Mucosa of gallbladder (tissue), 1 donor: ENCODE measurements at regions not wholly inside any gene's neighbourhood (a gene's known extent, or its start where the extent isn't known, plus 50 kb on each side); places are given as distances from the start of the nearest gene placed in this dataset.
"Not testable (repeated sequence)": the region's sequence is repeated elsewhere in the genome, so short reads cannot be mapped to it uniquely, and the experiment has no call there.

ENCODE experiments used
- DNase-seq: peaks from one replicate; pipeline ENCODE4 v3.0.0-alpha.2; 2020; ENCODE audit warnings: low spot score
- donor health status: DM: no; HTN: no; CAD: no.

DNA sequence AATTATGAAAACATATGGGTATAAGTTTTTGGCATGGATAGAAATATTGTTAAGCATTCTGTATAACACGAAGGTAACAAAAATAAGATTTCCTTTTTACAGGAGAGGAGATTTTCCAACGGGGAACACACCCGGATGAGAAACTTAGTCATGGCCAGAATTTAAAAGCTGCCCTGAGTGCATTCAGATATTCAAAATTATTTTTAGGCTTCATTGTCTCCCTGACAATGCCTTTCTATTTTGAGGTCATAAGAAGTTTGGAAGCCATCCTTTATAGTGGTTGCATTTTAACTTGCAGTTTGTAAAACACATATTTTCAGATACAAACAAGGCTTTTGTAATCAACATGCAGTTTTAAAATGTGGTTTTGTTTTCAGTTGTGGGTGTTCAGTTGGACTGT lies 357.5 kb upstream of the FAM47C start:
- no peak for DNase-seq

DNA sequence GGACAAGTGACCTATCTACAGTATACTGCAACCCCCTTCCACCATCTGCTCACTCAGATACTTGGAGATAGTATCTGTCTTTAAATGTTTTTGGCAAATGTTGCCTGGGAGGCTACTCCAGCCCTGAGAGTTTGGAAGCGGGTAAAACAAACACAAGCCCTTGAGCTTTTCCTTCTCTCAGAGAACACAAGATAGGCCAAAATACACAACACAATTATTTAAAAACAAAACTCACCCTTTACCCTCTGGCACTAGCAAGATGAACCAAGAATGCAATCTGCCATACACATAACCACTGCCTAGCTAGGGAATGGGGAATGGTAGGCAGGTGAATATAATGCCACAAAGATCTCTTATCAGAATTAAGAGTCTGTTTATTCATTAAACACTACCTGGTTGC lies 324.7 kb upstream of the FAM47C start:
- no peak for DNase-seq

DNA sequence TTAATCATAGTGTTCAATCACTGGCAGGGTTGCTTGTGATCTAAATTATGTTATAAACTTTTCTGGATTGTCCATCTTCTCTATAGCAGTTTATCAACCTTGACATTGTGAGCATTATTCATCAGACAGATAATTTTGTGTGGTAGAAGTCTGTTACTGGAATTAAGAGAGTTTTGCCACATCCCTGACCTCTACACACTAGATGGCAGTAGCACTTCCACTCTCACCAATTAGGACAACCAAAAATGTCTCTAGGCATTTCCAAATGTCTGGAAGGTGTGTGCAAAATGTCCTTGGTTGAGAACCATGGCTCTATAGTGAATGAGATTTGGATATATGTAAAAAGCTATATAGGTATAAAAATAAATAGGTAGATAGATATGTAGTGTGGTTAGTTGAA lies 324.1 kb upstream of the FAM47C start:
- DNase-seq: no peak

DNA sequence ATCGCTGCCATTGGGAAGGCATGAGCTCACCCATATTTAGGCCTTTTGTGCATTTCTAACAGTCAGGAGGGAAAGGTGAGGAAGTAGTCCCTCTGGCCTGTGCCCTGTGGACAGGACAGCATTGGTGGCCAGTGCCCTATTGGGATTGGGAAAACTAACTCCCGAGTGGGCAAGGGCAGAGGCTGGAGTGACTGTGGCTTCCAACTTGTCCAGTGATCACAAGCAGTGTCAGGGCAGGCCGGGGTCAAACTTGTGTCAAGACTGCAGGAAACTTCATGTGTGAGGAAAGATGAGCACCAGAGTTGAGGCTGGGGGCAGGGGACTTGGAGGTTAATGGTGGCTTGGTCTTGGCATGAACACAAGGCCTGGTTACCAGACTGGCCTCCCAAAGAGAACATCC lies 286.2 kb upstream of the FAM47C start:
- DNase-seq: no peak

DNA sequence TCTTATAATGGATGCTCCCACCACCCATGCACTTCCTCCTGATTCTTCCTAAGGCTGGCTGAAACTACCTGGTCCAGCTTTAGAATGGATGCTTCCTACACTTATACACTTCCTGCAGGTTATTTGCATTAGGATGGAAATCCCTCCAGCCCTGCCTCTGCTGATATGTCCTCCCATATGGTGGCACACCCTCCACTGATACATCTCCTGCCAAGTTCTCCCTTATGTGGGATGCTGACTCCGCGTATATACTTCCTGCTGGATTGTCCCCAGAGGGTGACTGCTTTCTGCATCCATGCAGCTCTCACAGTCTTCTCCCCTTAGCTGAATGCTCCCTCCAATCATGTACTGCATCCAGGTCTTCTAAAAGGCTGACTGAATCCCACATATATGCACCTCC lies 254.6 kb upstream of the FAM47C start:
- DNase-seq: no peak

DNA sequence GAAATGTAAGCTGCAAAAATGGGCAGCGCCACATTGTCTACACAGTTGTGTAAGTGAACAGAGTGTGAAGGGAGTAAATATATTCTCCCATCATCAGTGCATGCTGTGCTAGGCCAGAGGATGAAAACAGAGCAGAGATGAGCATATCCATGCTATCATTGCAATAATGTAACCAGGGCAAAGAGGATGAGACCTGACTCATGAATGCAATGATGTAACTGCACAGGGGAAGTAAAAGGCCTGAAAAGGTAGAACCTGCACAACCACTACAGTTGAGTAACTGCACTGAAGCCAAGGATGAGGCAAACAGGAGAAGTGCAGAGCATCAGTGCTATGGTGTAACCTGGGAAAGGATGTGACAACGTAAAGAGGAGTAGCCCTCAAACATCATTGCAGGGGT lies 220.4 kb upstream of the FAM47C start:
- DNase-seq: no peak

DNA sequence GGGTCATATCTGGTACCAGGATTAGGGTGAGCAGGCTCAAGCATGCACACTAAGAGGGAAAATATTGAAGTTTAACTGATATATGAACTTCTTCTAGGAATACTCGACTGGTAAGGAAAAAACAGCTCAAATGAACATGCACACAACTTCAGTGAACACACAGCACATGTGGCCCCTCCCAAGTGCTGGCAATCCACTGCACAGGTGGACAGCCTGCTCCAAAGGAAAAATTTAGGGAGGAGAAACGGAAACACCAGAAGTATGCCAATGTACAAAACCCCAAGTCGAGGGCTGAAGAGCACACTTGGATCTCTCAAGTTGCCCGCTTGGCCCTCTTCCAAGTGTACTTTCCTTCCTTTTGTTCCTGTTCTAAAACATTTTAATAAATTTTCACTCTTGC lies 205.0 kb upstream of the FAM47C start:
- DNase-seq: no peak

DNA sequence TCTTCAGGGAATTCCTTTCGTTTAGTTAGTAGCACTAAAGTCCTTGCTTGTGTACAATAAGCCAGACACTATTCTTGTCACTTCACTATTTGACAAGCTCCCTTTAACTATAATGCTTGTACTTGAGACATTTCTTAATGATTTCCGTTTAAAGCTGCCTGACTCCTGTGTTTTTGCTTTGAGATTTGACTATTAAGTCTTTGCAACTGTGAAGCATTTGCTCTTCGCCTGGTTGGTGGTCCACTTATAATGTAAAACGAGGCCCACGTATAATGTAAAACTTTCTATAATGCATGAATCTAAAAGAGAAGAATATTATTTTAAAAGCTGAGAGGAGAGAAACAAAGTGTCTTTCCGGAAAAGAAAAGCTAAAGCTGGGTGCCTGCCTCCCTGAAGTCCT lies 204.1 kb upstream of the FAM47C start:
- DNase-seq: no peak

DNA sequence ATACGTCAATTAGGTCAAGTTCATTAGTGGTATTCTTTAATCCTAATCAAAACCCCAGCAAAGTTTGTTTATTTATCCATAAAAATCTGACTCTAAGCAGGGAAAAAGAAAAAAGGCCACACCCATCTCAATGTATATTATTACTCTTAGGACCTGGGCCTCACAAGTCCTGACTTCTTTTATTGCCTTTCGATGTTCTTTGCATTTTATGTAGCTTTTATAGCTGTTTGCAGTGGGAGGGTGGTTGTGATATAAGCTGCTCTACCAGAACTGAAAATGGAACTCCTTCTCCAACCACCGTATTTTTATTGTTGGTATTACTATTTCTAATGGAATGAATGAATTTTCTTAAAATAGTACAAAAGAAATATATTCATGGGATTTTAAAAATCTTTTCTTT lies 163.3 kb upstream of the FAM47C start:
- DNase-seq: no peak

DNA sequence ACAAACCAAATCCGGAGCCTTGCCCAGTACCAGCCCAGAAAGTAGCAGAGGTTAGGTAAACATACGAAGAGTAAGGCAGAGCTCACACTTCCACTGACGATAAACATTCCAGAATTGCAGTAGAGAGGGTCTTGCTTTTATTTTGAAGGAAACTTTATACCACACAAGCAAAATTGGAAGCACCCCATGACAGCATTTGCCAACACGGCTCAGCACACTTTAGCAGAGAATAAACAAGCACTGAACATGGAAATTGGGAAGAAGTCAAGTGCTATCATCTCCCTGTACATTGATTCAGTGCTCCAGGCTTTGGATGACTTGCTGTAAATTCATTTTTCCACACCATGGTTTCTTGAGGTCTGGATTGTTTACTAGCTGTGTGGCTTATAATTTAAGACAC lies 160.7 kb upstream of the FAM47C start:
- no peak for DNase-seq

DNA sequence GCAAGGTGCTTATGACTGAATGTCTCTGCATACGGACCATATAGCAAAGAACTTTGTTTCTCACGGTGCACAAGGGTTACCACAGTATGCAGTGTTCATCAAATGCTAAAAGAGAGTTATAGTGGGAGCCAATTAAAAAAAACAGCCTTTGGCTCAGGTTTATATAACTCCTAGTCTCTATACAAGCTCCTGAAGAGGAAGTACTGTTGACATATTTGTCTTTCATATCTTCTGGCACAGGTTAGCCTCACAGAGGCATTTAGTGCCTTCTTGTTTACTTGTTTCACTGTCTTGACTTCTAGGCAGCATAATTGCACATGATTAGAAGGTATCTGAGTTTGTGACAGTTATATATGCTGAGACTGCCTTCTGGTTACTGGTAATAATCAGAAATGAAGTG lies 158.8 kb upstream of the FAM47C start:
- DNase-seq: no peak

DNA sequence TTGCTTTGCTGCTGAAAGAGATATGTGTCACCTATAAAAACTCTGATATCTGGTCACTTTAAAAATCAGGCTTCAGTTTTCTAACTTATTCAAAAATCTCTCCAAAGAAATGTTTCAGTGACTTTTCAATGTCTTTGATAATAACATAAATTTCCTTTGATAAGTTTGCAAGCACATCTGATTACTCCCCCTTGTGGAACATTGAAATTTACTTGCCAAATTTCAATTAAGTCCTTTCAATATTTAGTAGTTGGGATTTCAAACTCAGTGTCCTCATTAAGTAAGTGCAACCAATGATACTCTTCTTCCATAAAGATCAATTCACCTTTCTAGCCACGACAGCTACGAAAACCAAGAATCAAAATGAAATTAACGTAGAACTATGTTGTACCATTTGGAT lies 151.3 kb upstream of the FAM47C start:
- no peak for DNase-seq

DNA sequence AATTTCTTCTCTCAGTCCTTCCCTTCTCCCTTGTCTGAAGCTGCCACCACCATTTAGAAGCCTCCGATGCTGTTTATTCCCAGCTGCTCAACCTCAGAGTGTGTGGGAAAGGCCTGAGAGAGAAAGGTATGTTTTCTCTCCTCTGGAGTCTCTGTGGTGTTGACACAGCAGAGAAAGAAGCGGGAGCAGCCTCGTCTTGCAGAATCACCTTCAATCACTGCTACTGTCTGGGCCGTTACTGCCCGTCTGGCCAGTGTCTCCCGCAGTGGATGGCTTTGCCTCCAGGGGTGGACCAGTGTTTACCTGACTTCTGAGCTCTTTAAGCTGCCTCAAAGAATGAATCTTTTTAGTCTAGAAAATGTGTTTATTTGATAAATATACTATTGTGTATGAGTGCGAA lies 148.9 kb upstream of the FAM47C start:
- DNase-seq: no peak

DNA sequence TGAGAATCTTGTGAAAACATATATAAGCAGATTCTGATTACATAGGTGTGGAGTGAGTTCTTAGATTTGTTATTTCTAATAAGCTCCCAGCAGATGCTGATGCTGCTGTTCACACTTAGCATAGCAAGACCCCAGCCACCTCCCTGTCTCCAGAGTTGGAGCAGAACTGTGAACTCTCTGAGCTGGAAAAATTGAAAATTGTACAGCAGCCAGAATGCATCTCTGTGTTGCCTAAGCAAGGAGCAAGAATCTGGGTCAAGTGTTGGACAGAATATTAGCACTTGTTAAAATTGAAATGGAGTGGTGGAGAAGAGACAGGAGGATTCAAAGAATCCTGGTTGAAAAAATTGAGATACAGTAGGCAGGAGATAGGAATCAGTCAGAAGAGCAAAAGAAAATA lies 146.6 kb upstream of the FAM47C start:
- DNase-seq: no peak

DNA sequence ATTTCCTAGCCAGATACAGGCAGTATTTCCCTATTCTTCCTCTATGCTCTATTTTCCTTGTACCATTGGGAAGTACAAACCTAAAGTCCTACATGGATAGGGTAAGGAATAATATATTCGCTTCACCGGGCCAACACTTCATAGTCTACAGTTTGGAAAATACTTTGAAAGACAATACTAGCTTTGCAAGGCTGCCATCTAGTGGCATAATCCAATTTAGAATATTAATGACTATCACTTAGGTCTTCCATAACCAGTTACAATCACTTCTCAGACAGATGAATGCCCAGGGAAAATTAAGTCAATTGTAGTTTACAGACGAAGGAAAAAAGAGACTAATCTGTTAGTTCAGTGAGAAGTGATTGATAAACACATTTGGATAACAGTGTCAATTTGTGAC lies 141.0 kb upstream of the FAM47C start:
- DNase-seq: no peak

DNA sequence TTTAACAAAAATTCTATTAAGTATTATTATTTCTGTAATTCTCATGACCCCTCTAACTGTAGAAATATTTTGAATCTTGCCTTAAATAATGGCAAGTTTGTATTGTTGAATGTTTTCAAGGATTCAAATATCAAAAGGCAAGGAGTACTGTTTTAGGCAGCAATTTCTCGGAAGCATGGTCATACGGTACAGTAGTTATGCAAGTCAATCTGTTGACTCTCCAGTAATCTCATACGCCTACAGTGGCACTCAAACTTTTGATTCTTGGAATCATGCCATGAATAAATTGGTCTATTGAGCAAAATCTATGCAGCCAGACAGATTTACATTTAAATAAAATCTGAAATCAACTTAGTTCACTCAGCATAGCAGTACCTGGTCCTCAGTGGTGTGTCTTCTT lies 139.6 kb upstream of the FAM47C start:
- DNase-seq: no peak

DNA sequence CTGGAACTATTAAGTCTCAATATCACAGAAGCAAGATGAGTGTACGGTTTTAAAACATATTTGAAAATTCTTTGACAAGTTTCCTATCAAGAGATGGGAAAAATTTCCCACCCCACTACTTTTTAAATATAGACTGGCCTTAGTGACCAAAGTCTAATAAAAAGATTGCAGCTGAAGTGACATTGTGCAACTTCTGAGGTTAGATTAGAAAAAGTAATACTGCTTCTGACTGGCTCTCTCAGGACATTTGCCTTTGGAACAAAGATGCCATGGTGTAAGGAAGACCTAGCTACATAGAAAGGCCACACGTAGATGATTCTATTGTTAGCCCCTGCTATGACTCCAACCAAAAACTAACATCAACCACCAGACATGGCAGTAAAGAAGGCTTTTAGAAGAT lies 138.7 kb upstream of the FAM47C start:
- DNase-seq: no peak

DNA sequence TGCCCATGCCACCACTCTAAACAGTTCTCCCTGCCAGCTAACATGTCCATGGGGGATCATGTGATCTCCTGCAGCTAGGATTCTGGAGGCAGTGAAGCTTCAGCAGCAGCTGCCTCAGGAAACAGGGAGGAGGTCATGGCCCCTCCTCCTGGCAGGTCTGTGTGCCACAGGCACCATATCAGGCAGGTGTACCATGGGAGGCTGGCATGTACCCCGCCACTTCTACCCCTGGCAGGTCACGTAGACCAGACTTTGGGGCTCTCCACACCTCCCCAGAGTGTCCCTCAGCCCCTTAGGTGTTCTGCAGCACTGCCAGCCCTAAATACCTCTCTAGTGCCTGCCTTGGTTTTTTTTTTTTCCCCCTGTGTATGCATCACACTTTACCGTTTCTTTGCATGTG lies 110.5 kb upstream of the FAM47C start:
- DNase-seq: no peak

DNA sequence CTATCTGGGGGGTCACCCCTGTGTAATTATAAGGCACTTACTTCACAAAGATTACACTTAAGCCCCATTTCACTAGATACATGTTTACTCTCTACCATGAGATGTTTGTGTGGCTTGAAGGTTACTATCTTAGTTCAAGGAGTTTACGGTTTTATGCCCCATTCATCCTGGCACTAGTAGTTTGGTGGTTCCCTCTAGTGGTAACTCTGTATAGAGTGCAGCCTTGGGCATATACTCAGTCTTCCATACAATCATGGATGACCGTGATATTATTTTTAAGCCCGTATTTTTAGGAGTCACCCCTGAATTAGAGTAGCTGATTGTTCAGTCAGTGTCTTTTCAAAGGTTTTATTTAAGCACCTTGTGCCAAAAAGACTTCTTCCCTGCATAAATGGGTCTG lies 109.9 kb upstream of the FAM47C start:
- no peak for DNase-seq

DNA sequence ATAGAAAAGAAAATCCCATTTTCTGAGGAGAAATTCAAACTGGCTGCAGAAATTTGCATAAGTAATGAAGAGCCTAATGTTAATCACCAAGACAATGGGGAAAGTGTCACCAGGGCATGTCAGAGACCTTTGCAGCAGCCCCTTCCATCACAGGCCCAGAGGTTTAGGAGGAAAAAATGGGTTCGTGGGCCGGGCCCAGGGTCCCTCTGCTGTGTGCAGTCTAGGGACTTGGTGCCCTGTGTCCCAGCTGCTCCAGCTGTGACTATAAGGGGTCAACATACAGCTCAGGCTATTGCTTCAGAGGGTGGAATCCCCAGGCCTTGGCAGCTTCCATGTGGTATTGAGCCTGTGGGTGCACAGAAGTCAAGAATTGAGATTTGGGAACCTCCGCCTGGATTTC lies 103.6 kb upstream of the FAM47C start:
- not testable (repeated sequence) for DNase-seq

DNA sequence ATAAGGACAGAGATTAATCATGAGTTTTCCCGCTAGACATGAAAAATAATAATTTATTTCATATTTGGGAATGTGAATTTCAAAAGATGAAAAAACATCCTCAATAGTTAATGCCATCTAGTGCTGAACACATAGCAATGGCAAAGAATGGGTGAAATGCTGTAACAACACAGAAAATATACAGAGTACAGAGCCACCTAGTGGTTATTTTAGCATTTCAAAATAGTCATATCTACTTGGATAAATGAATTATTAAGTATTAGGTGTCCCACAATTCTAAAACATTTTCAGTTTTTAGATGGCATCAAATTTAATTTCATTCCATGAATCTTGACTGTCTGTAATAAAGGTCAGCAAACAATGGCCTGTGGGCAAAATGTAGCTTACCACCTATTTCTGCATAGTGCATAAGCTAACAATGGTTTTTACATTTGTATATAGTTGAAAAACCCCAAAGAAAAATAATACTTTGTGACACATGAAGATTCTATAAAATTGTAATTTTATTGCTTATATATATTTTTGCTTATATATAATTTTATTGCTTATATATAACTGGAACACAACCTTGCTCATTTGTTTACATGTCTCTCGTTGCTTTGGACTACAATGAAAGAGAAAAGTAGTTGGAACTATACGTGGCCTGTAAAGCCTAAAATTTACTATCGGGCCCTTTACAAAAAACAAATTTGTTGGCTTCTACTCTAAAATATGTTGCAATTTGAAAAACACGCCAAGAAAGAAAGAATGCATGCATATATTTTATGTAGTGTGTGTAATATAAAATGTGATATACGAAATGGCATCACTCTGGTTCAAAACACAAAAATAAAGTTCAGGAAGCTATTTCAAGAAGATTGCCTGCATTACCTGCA lies 99.1 kb upstream of the FAM47C start:
- no peak for DNase-seq

DNA sequence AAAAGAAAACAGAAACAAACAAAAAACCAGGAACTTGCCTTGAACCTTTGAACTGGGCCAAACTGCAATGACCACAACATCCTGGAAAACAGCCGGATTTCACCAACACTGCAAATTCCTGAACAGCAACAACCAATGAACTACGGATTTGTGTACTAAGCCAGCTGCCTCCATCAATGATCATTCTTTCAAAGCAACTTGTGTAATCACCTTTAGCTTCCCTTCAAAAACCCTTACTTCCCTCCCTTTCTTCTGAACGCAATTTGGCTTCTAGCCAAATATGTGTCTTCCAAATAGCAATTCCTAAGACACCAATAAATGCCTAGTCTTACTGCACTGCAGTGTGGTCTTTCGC lies 98.5 kb upstream of the FAM47C start:
- DNase-seq: no peak

DNA sequence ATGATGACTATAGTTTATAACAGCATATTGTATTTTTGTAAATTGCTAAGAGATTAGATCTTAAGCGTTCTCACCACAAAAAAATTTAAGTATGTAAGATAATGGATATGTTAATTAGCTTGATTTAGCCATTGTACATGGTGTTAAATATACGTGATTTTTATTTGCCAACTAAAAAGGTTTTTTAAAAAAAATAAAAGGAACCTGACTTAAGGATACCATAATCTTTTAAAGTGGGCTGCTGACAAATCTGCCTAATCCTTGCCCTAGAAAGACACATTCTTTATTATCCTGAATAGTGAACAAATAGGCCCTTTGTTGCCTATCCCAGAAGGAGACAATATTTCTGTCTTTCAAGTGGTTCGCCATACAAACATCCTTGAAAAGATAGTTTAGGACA lies 94.6 kb upstream of the FAM47C start:
- no peak for DNase-seq

DNA sequence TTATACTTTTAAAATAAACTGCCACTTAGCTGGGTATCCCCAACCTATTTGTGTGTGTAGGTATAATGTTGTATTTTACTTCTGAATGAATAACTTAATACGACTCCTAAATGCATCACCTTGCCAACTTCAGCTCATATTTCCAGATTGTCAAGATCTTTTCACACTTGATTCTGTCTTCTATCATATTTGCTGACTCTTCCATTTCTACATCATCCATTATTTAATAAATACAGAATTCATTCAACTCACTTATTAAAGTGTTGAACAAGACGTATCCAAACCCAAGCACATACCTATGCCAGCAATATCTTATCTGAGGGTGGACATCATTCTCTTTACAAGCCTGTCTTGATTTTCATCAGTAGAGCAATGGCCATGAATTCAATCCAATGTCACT lies 91.2 kb upstream of the FAM47C start:
- no peak for DNase-seq
